Prostate gland (tissue), 2 donors: ENCODE measurements at regions not wholly inside any gene's neighbourhood (a gene's known extent, or its start where the extent isn't known, plus 50 kb on each side); places are given as distances from the start of the nearest gene placed in this dataset.

Experiments used
- POLR2AphosphoS5 ChIP-seq: sonication (generic); formaldehyde crosslinking; IDR thresholded peaks from one replicate; pipeline ENCODE4 v1.6.1; 2017; ENCODE audit warnings: antibody characterized with exemption
- TF ChIP-seq, protein P1 (sequence below), 4 experiments: fragments of 200-600 bp in 2 of 4; fragments of 450-650 bp in 2 of 4; sonication (generic) in 2 of 4; IDR thresholded peaks; 1 replicate in 3 of 4; 2 replicates in 1 of 4; pipeline ENCODE4 v1.5.1; 2016 to 2019; ENCODE audit warnings: antibody characterized with exemption in 4 of 4, mild to moderate bottlenecking in 2 of 4, moderate library complexity in 2 of 4

- TF ChIP-seq POLR2AphosphoS5: no peak
- TF ChIP-seq, protein P1, sequence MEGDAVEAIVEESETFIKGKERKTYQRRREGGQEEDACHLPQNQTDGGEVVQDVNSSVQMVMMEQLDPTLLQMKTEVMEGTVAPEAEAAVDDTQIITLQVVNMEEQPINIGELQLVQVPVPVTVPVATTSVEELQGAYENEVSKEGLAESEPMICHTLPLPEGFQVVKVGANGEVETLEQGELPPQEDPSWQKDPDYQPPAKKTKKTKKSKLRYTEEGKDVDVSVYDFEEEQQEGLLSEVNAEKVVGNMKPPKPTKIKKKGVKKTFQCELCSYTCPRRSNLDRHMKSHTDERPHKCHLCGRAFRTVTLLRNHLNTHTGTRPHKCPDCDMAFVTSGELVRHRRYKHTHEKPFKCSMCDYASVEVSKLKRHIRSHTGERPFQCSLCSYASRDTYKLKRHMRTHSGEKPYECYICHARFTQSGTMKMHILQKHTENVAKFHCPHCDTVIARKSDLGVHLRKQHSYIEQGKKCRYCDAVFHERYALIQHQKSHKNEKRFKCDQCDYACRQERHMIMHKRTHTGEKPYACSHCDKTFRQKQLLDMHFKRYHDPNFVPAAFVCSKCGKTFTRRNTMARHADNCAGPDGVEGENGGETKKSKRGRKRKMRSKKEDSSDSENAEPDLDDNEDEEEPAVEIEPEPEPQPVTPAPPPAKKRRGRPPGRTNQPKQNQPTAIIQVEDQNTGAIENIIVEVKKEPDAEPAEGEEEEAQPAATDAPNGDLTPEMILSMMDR (IDR thresholded peaks at IDR 0.05): no peak
Measured at GRCh38 chr14:105845725-105846309, 319.4 kb downstream of the TMEM121 start.
